Fibroblast of the aortic adventitia (primary cell): ENCODE measurements at regions not wholly inside any gene's neighbourhood (a gene's known extent, or its start where the extent isn't known, plus 50 kb on each side); places are given as distances from the start of the nearest gene placed in this dataset.

Experiments
- DNase-seq: peaks from one replicate; pipeline ENCODE4 v3.0.0-alpha.2; 2010; ENCODE audit warnings: low read depth
- H3K4me3 ChIP-seq: 2 replicates; pipeline ENCODE4 v1.5.1; 2011; ENCODE audit warnings: low read depth, mild to moderate bottlenecking, control low read depth, low read length, moderate library complexity
- CTCF ChIP-seq: IDR thresholded peaks from 2 replicates; pipeline ENCODE4 v1.5.1; 2011; ENCODE audit warnings: mild to moderate bottlenecking, low read length, control low read depth, inconsistent platforms; ENCODE audit not compliant: insufficient read depth

GRCh38 chr5:5069851-5070250, 70.3 kb upstream of the ADAMTS16 start:
- TF ChIP-seq CTCF, result no peak

GRCh38 chr5:5071554-5071953, 68.6 kb upstream of the ADAMTS16 start:
- H3K4me3 ChIP-seq, result no peak overlapping the region
- DNase-seq, result no peak
- TF ChIP-seq CTCF, result no peak

More at GRCh38 chr5:5069851-5070250, 70.3 kb upstream of the ADAMTS16 start:
- H3K4me3 ChIP-seq, result no peak overlapping the region
- no peak for DNase-seq

GRCh38 chr5:5077236-5077635, 62.9 kb upstream of the ADAMTS16 start:
- no peak for DNase-seq

GRCh38 chr5:5078009-5078897, 61.9 kb upstream of the ADAMTS16 start:
- no peak overlapping the region for H3K4me3 ChIP-seq
- no peak for DNase-seq
- TF ChIP-seq CTCF, result no peak

More at GRCh38 chr5:5077236-5077635, 62.9 kb upstream of the ADAMTS16 start:
- H3K4me3 ChIP-seq, result no peak overlapping the region
- TF ChIP-seq CTCF, result no peak

GRCh38 chr5:5079876-5080275, 60.3 kb upstream of the ADAMTS16 start:
- TF ChIP-seq CTCF, result no peak
- H3K4me3 ChIP-seq, result no peak overlapping the region
- no peak for DNase-seq

GRCh38 chr5:5080790-5081189, 59.3 kb upstream of the ADAMTS16 start:
- no peak overlapping the region for H3K4me3 ChIP-seq
- no peak for DNase-seq
- no peak for TF ChIP-seq CTCF
